ENCODE measurements at regions not wholly inside any gene's neighbourhood (a gene's known extent, or its start where the extent isn't known, plus 50 kb on each side); places are given as distances from the start of the nearest gene placed in this dataset.

GRCh38 chr13:80140685-80141084 is 200.2 kb downstream of the SPRY2 start:
- Histone ChIP-seq H3K4me1 (ENCODE audit: control insufficient read depth in 1 of 2, insufficient read depth in 2 of 2, low read length in 2 of 2) (no peaks in the 10 kb centered on the region), H3K4me3 (replicated peaks in 1 of 2; ENCODE audit: low read depth in 1 of 2, low read length in 2 of 2) (no peak overlapping the region), H3K9me3 (ENCODE audit: control insufficient read depth in 1 of 2, insufficient read depth in 1 of 2, low read depth in 1 of 2, low read length in 2 of 2) (no peaks in the 10 kb centered on the region), H3K9me2 (ENCODE audit: insufficient read depth) (no peaks in the 10 kb centered on the region), H3K79me2 (ENCODE audit: insufficient read depth, low read length) (no peaks in the 10 kb centered on the region), H3K36me3 (ENCODE audit: control insufficient read depth in 1 of 2, insufficient read depth in 2 of 2, low read length in 2 of 2) (no peaks in the 10 kb centered on the region), H3K9ac (ENCODE audit: low read length) (no peak overlapping the region), H3K4me2 (ENCODE audit: low read length) (no peak overlapping the region), H4K20me1 (ENCODE audit: insufficient read depth) (no peaks in the 10 kb centered on the region), H2AFZ (ENCODE audit: low read depth, low read length, poor library complexity, severe bottlenecking) (no peak overlapping the region), H3K27ac (ENCODE audit: low read depth, low read length) (no peak overlapping the region), H3K27me3 (ENCODE audit: insufficient read depth, low read length) (no peaks in the 10 kb centered on the region)
- RAD21 ChIA-PET (ENCODE audit: low non-redundant PET in 1 of 2, low total read pairs in 2 of 2, uncharacterized antibody in 2 of 2, unreplicated experiment in 2 of 2) = no interaction called here
- no peak for ATAC-seq
- POLR2A ChIA-PET = no interaction called here
- CTCF ChIA-PET = no interaction called here
- no peak for DNase-seq (ENCODE audit: low read depth, low spot score)
- intact Hi-C loops (cut with micrococcal nuclease) = no loop called here
- BruUV-seq (replicated peaks) = no TSS peak
- no peak for TF ChIP-seq RAD21 (IDR thresholded peaks at IDR 0.05; ENCODE audit: low read depth)
- no peak for TF ChIP-seq POLR2AphosphoS5 (IDR thresholded peaks at IDR 0.05; ENCODE audit: low read depth, low read length)
- TF ChIP-seq SP1 (IDR thresholded peaks at IDR 0.05; ENCODE audit: low read depth) = no peak
- no peak for TF ChIP-seq CEBPB (IDR thresholded peaks at IDR 0.05; ENCODE audit: low read depth)
- no peak for TF ChIP-seq SIN3A (IDR thresholded peaks at IDR 0.05; ENCODE audit: low read depth)
- TF ChIP-seq ELF1 (IDR thresholded peaks at IDR 0.05; ENCODE audit: borderline replicate concordance, low read depth) = no peak
- TF ChIP-seq CTCF (IDR thresholded peaks at IDR 0.05 in 2 of 3, conservative IDR thresholded peaks at IDR 0.05 in 1 of 3; ENCODE audit: borderline replicate concordance in 1 of 3, insufficient read depth in 1 of 3, low read depth in 2 of 3, low read length in 2 of 3) = no peak
- no peak for TF ChIP-seq REST (IDR thresholded peaks at IDR 0.05; ENCODE audit: low read depth)
- TF ChIP-seq YY1 (IDR thresholded peaks at IDR 0.05; ENCODE audit: extremely low read depth, insufficient replicate concordance, low read depth, low read length) = no peak
- no peak for TF ChIP-seq JUND (IDR thresholded peaks at IDR 0.05)
- TF ChIP-seq EGR1 (IDR thresholded peaks at IDR 0.05; ENCODE audit: low read depth) = no peak
- no peak for TF ChIP-seq FOSL1 (IDR thresholded peaks at IDR 0.05; ENCODE audit: low read depth)
- no peak for TF ChIP-seq SRF (IDR thresholded peaks at IDR 0.05; ENCODE audit: low read depth)
- TF ChIP-seq ATF3 (IDR thresholded peaks at IDR 0.05) = no peak
- TF ChIP-seq ZNF274 (IDR thresholded peaks at IDR 0.05; ENCODE audit: low read depth, low read length) = no peak
- TF ChIP-seq MAX (IDR thresholded peaks at IDR 0.05) = no peak
